Ectodermal cell (in vitro differentiated cells): ENCODE measurements at regions not wholly inside any gene's neighbourhood (a gene's known extent, or its start where the extent isn't known, plus 50 kb on each side); places are given as distances from the start of the nearest gene placed in this dataset.
"Not testable (repeated sequence)": the region's sequence is repeated elsewhere in the genome, so short reads cannot be mapped to it uniquely, and the experiment has no call there.

Experiments
- H3K27ac ChIP-seq: 2 replicates; pipeline ENCODE4 v1.7.0; 2013; ENCODE audit warnings: mild to moderate bottlenecking, low read depth, low read length; ENCODE audit not compliant: insufficient read depth, poor library complexity, severe bottlenecking
- H3K27me3 ChIP-seq: 2 replicates; pipeline ENCODE4 v1.7.0; 2013; ENCODE audit warnings: mild to moderate bottlenecking, low read length; ENCODE audit not compliant: insufficient read depth, control insufficient read depth, poor library complexity, severe bottlenecking
- H3K36me3 ChIP-seq: one replicate; pipeline ENCODE4 v1.7.0; 2013; ENCODE audit warnings: low read length; ENCODE audit not compliant: control insufficient read depth, insufficient read depth
- H3K4me1 ChIP-seq: one replicate; pipeline ENCODE4 v1.7.0; 2013; ENCODE audit warnings: low read length; ENCODE audit not compliant: control insufficient read depth, insufficient read depth
- H3K4me3 ChIP-seq: 2 replicates; pipeline ENCODE4 v1.7.0; 2013; ENCODE audit warnings: low read depth, low read length, control low read depth; ENCODE audit not compliant: insufficient read depth
- H3K9me3 ChIP-seq: 2 replicates; pipeline ENCODE4 v1.7.0; 2013; ENCODE audit warnings: mild to moderate bottlenecking, low read length, moderate library complexity; ENCODE audit not compliant: control insufficient read depth
- WGBS, 2 experiments: methylation state at CpG; one replicate each; pipeline ENCODE4 v1.1.7; 2013; ENCODE audit warnings: missing lambda C conversion rate in 2 of 2; 5-methylcytosine and 5-hydroxymethylcytosine counted together

- WGBS, 2 experiments: 64 to 91% methylated on average over 1 to 2 of the region's 2 CpGs
These were observed 255.2 kb downstream of the CWH43 start for GRCh38 chr4:49241295-49241694.

GRCh38 chr4:49262786-49263185 lies 276.7 kb downstream of the CWH43 start:
- WGBS, 2 experiments: 63 to 64% methylated on average over 1 of the region's 2 CpGs
- H3K9me3 ChIP-seq, H3K4me1 ChIP-seq, H3K27ac ChIP-seq, H3K36me3 ChIP-seq, H3K27me3 ChIP-seq, H3K4me3 ChIP-seq: not testable (repeated sequence)

More at GRCh38 chr4:49241295-49241694, 255.2 kb downstream of the CWH43 start:
- not testable (repeated sequence) for H3K27me3 ChIP-seq, H3K4me1 ChIP-seq, H3K36me3 ChIP-seq, H3K9me3 ChIP-seq, H3K27ac ChIP-seq, H3K4me3 ChIP-seq

- H3K4me1 ChIP-seq, H3K27me3 ChIP-seq, H3K9me3 ChIP-seq, H3K27ac ChIP-seq, H3K4me3 ChIP-seq, H3K36me3 ChIP-seq: not testable (repeated sequence)
- 81 to 86% methylated on average over 18 to 19 of the region's 28 CpGs for WGBS, 2 experiments
These were observed 284.4 kb downstream of the CWH43 start for GRCh38 chr4:49270435-49270834.

GRCh38 chr4:49270912-49271311 lies 284.8 kb downstream of the CWH43 start:
- H3K4me1 ChIP-seq, H3K27me3 ChIP-seq, H3K9me3 ChIP-seq, H3K36me3 ChIP-seq, H3K4me3 ChIP-seq, H3K27ac ChIP-seq: not testable (repeated sequence)
- 94 to 96% methylated on average over 11 to 13 of the region's 21 CpGs for WGBS, 2 experiments

GRCh38 chr4:49285905-49286304 lies 299.8 kb downstream of the CWH43 start:
- H3K4me1 ChIP-seq, H3K27ac ChIP-seq, H3K4me3 ChIP-seq, H3K36me3 ChIP-seq, H3K27me3 ChIP-seq: not testable (repeated sequence)
- H3K9me3 ChIP-seq: peaks cover 11% of the 10 kb centered on the region
- WGBS, 2 experiments: 90 to 94% methylated on average over 4 of the region's 9 CpGs

GRCh38 chr4:49286926-49287745 lies 301.1 kb downstream of the CWH43 start:
- H3K36me3 ChIP-seq, H3K4me1 ChIP-seq, H3K27ac ChIP-seq, H3K4me3 ChIP-seq, H3K27me3 ChIP-seq: not testable (repeated sequence)
- H3K9me3 ChIP-seq: peaks cover 11% of the 10 kb centered on the region
- WGBS, 2 experiments: 83 to 85% methylated on average over 14 of the region's 15 CpGs

GRCh38 chr4:49287893-49288292 lies 301.8 kb downstream of the CWH43 start:
- H3K4me3 ChIP-seq, H3K27me3 ChIP-seq, H3K27ac ChIP-seq, H3K4me1 ChIP-seq, H3K36me3 ChIP-seq: not testable (repeated sequence)
- peaks cover 11% of the 10 kb centered on the region for H3K9me3 ChIP-seq
- WGBS, 2 experiments: 89 to 91% methylated on average over 16 of the region's 17 CpGs

- not testable (repeated sequence) for H3K36me3 ChIP-seq, H3K27me3 ChIP-seq, H3K4me3 ChIP-seq, H3K4me1 ChIP-seq, H3K27ac ChIP-seq
- WGBS, 2 experiments: 91 to 93% methylated on average over 9 to 11 of the region's 11 CpGs
- H3K9me3 ChIP-seq: peaks cover 11% of the 10 kb centered on the region
These were observed 302.7 kb downstream of the CWH43 start for GRCh38 chr4:49288796-49289195.

GRCh38 chr4:49314815-49315214 lies 328.7 kb downstream of the CWH43 start:
- H3K27me3 ChIP-seq, H3K36me3 ChIP-seq, H3K27ac ChIP-seq, H3K4me1 ChIP-seq, H3K9me3 ChIP-seq, H3K4me3 ChIP-seq: not testable (repeated sequence)
- WGBS, 2 experiments: 90 to 93% methylated on average over 16 to 18 of the region's 18 CpGs

- not testable (repeated sequence) for H3K4me1 ChIP-seq
- 82 to 89% methylated on average over 15 to 16 of the region's 24 CpGs for WGBS, 2 experiments
These were observed 334.8 kb downstream of the CWH43 start for GRCh38 chr4:49320725-49321410.

More at GRCh38 chr4:49320725-49321410, 334.8 kb downstream of the CWH43 start:
- H3K36me3 ChIP-seq, H3K27ac ChIP-seq, H3K4me3 ChIP-seq, H3K9me3 ChIP-seq, H3K27me3 ChIP-seq: not testable (repeated sequence)
